ENCODE measurements at regions not wholly inside any gene's neighbourhood (a gene's known extent, or its start where the extent isn't known, plus 50 kb on each side); places are given as distances from the start of the nearest gene placed in this dataset.

GRCh38 chrX:5051831-5052491 lies 1176.7 kb downstream of the NLGN4X start:
- TF ChIP-seq CTCF (IDR thresholded peaks at IDR 0.05), result no peak
- no peak for TF ChIP-seq POLR2A (IDR thresholded peaks at IDR 0.05)

Measured in uterus (tissue), 2 donors.